PC-3 (cell line): ENCODE measurements at regions not wholly inside any gene's neighbourhood (a gene's known extent, or its start where the extent isn't known, plus 50 kb on each side); places are given as distances from the start of the nearest gene placed in this dataset.

ENCODE experiments used
- ATAC-seq: fragments of 200-7000 bp; cut with Tn5 transposase; 2 replicates; pipeline ENCODE4 v1.9.1; 2020; ENCODE audit warnings: mild to moderate bottlenecking, moderate library complexity
- BruUV-seq: library from RNA; stranded (reverse); fragments of 400-500 nt; replicated peaks from 2 replicates; lab custom pipeline; 2021; lab: Mats Ljungman, UMichigan
- CTCF ChIA-PET: fragments of 300-600 bp; sonication (Branson Sonifier 250); formaldehyde crosslinking; loops from one replicate; lab custom pipeline; 2022; ENCODE audit warnings: antibody characterized with exemption; lab: Charles Lee
- POLR2A ChIA-PET: fragments of 300-600 bp; sonication (Branson Sonifier 250); formaldehyde crosslinking; loops from one replicate; lab custom pipeline; 2022; ENCODE audit warnings: antibody characterized with exemption; ENCODE audit not compliant: unreplicated experiment; lab: Charles Lee
- DNase-seq: peaks from one replicate; pipeline ENCODE4 v3.0.0-alpha.2; 2015
- H2AFZ ChIP-seq: fragments of 300-600 bp; sonication (generic); 2 replicates; pipeline ENCODE4 v1.6.0; 2016; ENCODE audit warnings: antibody characterized with exemption, low read length
- H3F3A ChIP-seq: fragments of 300-600 bp; sonication (generic); one replicate; pipeline ENCODE4 v1.6.0; 2017; ENCODE audit warnings: antibody characterized with exemption, low read length, control low read depth, mild to moderate bottlenecking; ENCODE audit not compliant: unreplicated experiment
- H3K27ac ChIP-seq: fragments of 300-600 bp; sonication (generic); 2 replicates; pipeline ENCODE4 v1.5.1; 2016; ENCODE audit warnings: mild to moderate bottlenecking, low read length
- H3K27me3 ChIP-seq: fragments of 300-600 bp; sonication (generic); 2 replicates; pipeline ENCODE4 v1.6.1; 2016; ENCODE audit warnings: low read length, mixed read lengths
- H3K36me3 ChIP-seq: fragments of 300-600 bp; sonication (generic); 2 replicates; pipeline ENCODE4 v1.6.1; 2016; ENCODE audit warnings: low read depth, mixed run types, low read length, mixed read lengths
- H3K4me1 ChIP-seq: fragments of 300-600 bp; sonication (generic); 2 replicates; pipeline ENCODE4 v1.5.1; 2016; ENCODE audit warnings: low read length; ENCODE audit not compliant: insufficient read depth
- H3K4me2 ChIP-seq: fragments of 300-600 bp; sonication (generic); 2 replicates; pipeline ENCODE4 v1.6.0; 2016; ENCODE audit warnings: low read length
- H3K4me3 ChIP-seq: fragments of 300-600 bp; sonication (generic); 2 replicates; pipeline ENCODE4 v1.5.1; 2016; ENCODE audit warnings: mild to moderate bottlenecking, low read length, mixed read lengths
- H3K79me2 ChIP-seq: fragments of 300-600 bp; sonication (generic); 2 replicates; pipeline ENCODE4 v1.6.1; 2017; ENCODE audit warnings: low read length, mixed read lengths
- H3K9ac ChIP-seq: fragments of 300-600 bp; sonication (generic); 2 replicates; pipeline ENCODE4 v1.6.0; 2016; ENCODE audit warnings: mild to moderate bottlenecking, low read length
- H3K9me2 ChIP-seq: fragments of 300-600 bp; sonication (generic); replicated peaks from 2 replicates; pipeline ENCODE4 v1.6.1; 2016; ENCODE audit warnings: mixed run types, low read length, mixed read lengths
- H3K9me3 ChIP-seq: fragments of 300-600 bp; sonication (generic); 2 replicates; pipeline ENCODE4 v1.6.1; 2016; ENCODE audit warnings: low read length, mixed read lengths
- H4K20me1 ChIP-seq: fragments of 300-600 bp; sonication (generic); 2 replicates; pipeline ENCODE4 v1.6.1; 2016; ENCODE audit warnings: low read length, mixed read lengths
- EZH2 ChIP-seq: fragments of 300-600 bp; sonication (generic); IDR thresholded peaks from one replicate; pipeline ENCODE4 v1.6.1; 2017; ENCODE audit warnings: antibody characterized with exemption, mild to moderate bottlenecking, low read length; ENCODE audit not compliant: unreplicated experiment
- EZH2phosphoT487 ChIP-seq: fragments of 300-600 bp; sonication (generic); IDR thresholded peaks from 2 replicates; pipeline ENCODE4 v1.6.1; 2018; ENCODE audit warnings: mild to moderate bottlenecking, antibody characterized with exemption, low read length, borderline replicate concordance
- intact Hi-C: fragments of 100-400 bp; cut with micrococcal nuclease; formaldehyde crosslinking; loops from 2 replicates; pipeline ENCODE4 v1.9.0; 2023
- TF ChIP-seq, protein P1 (sequence below): fragments of 300-600 bp; sonication (generic); conservative IDR thresholded peaks from 2 replicates; pipeline ENCODE4 v1.5.1; 2017; ENCODE audit warnings: antibody characterized with exemption, low read depth, mild to moderate bottlenecking, low read length

DNA sequence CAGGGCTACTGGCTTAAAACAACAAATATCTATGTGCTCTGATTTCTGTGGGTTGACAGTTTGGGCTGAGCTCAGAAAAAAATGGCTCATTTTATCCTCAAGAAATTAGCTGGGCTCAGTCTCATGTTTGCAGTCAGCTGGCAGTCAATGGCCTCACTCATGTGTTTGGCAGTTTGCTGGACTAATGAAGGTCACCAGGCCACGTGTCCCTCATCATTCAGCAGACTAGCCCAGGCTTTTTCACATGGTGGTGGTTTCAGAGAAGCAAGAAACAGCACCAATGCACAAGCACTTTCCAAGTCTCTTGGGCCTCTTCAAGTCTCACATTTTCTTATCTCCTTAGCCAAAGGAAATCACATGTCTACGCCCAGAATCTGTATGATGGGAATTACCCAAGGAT is 478.3 kb upstream of the PPP2R3A start:
- POLR2A ChIA-PET: no interaction called here
- Histone ChIP-seq H3F3A (no peaks in the 10 kb centered on the region), H3K79me2 (no peaks in the 10 kb centered on the region), H3K4me1 (no peaks in the 10 kb centered on the region), H3K9me3 (no peaks in the 10 kb centered on the region), H3K4me2 (no peak overlapping the region), H3K9me2 (no peaks in the 10 kb centered on the region), H3K27me3 (no peaks in the 10 kb centered on the region), H3K27ac (no peak overlapping the region), H2AFZ (no peak overlapping the region), H4K20me1 (no peaks in the 10 kb centered on the region), H3K36me3 (no peaks in the 10 kb centered on the region), H3K9ac (no peak overlapping the region), H3K4me3 (no peak overlapping the region)
- intact Hi-C loops: no loop called here
- no TSS peak for BruUV-seq
- CTCF ChIA-PET: no interaction called here
- TF ChIP-seq, protein P1, sequence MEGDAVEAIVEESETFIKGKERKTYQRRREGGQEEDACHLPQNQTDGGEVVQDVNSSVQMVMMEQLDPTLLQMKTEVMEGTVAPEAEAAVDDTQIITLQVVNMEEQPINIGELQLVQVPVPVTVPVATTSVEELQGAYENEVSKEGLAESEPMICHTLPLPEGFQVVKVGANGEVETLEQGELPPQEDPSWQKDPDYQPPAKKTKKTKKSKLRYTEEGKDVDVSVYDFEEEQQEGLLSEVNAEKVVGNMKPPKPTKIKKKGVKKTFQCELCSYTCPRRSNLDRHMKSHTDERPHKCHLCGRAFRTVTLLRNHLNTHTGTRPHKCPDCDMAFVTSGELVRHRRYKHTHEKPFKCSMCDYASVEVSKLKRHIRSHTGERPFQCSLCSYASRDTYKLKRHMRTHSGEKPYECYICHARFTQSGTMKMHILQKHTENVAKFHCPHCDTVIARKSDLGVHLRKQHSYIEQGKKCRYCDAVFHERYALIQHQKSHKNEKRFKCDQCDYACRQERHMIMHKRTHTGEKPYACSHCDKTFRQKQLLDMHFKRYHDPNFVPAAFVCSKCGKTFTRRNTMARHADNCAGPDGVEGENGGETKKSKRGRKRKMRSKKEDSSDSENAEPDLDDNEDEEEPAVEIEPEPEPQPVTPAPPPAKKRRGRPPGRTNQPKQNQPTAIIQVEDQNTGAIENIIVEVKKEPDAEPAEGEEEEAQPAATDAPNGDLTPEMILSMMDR: no peak
- TF ChIP-seq EZH2phosphoT487: no peak
- no peak for TF ChIP-seq EZH2
- DNase-seq: no peak
- ATAC-seq: no peak

DNA sequence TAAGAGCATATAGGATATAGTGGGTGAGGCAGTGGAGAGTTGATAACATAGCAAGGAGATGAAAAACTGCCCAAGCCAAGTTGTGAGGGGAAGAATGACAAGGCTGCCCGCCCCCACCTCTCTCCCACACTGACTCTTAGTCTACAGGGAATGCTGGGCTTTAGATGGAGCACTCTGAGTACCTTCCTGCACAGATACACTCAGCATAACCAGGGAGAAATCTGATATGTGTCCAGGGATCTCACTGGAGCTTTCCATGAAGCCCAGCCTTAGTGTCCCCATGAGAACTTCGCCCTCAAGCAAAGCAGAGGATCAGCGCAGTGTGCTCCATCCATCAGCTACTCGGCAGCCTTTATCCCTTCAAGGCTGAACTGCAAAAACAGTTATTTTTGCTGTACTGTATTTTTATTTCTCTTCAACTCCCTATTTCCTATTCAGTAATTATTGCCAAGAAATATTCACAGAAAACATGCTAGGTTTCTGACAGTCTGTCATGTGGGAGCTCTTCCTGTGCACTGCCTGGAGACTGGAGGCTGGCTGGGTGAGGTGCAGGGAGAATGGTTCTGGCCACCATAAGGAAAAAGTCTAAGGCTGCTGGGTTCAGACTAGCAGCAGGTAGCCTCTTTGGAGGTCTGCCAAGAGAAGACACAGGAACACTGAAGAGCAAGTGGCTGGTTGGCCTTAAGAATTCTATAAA is 475.2 kb upstream of the PPP2R3A start:
- no peak for DNase-seq

More for the DNA sequence above, 475.2 kb upstream of the PPP2R3A start:
- Histone ChIP-seq H3K4me2 (no peak overlapping the region), H3K27ac (no peak overlapping the region), H3K36me3 (no peaks in the 10 kb centered on the region), H3K9me2 (no peaks in the 10 kb centered on the region), H3K27me3 (no peaks in the 10 kb centered on the region; the same call in 1 of the 2 replicates), H3K9me3 (no peaks in the 10 kb centered on the region), H3K4me3 (no peak overlapping the region), H2AFZ (no peak overlapping the region), H4K20me1 (no peaks in the 10 kb centered on the region), H3K79me2 (no peaks in the 10 kb centered on the region), H3K4me1 (no peaks in the 10 kb centered on the region), H3F3A (no peaks in the 10 kb centered on the region), H3K9ac (no peak overlapping the region)
- no peak for TF ChIP-seq EZH2phosphoT487
- TF ChIP-seq EZH2: no peak
- TF ChIP-seq, protein P1: no peak
- no peak for ATAC-seq
- ChIA-PET POLR2A (no interaction called here), CTCF (no interaction called here)
- no TSS peak for BruUV-seq
- intact Hi-C loops: no loop called here
